ENCODE measurements at regions not wholly inside any gene's neighbourhood (a gene's known extent, or its start where the extent isn't known, plus 50 kb on each side); places are given as distances from the start of the nearest gene placed in this dataset.
A peak's percentile ranks its signal among the peaks of the same experiment; 100 is the strongest.

GRCh38 chr1:29516063-29516820, 279.9 kb downstream of the PTPRU start:
- Histone ChIP-seq H3K27ac (no peak overlapping the region), H3K9me3 (replicated peaks) (no peaks in the 10 kb centered on the region), H3K4me3 (no peak overlapping the region), H3K27me3 (no peaks in the 10 kb centered on the region), H3K4me1 (no peaks in the 10 kb centered on the region), H3K36me3 (no peaks in the 10 kb centered on the region)
- DNase-seq: no peak

GRCh38 chr1:29515170-29515955, 279.0 kb downstream of the PTPRU start:
- H3K4me1 ChIP-seq: no peaks in the 10 kb centered on the region
- H3K9me3 ChIP-seq (replicated peaks): no peaks in the 10 kb centered on the region
- no peak overlapping the region for H3K4me3 ChIP-seq
- H3K27ac ChIP-seq: no peak overlapping the region
- DNase-seq: no peak
- no peaks in the 10 kb centered on the region for H3K27me3 ChIP-seq
- no peaks in the 10 kb centered on the region for H3K36me3 ChIP-seq

GRCh38 chr1:29514361-29515169, 278.2 kb downstream of the PTPRU start:
- Histone ChIP-seq H3K27me3 (no peaks in the 10 kb centered on the region), H3K27ac (no peak overlapping the region), H3K36me3 (no peaks in the 10 kb centered on the region), H3K9me3 (replicated peaks) (no peaks in the 10 kb centered on the region), H3K4me3 (no peak overlapping the region), H3K4me1 (no peaks in the 10 kb centered on the region)
- no peak for DNase-seq

GRCh38 chr1:29513357-29513756, 277.0 kb downstream of the PTPRU start:
- Histone ChIP-seq H3K27ac (no peak overlapping the region), H3K27me3 (no peaks in the 10 kb centered on the region), H3K9me3 (replicated peaks) (no peaks in the 10 kb centered on the region), H3K36me3 (no peaks in the 10 kb centered on the region), H3K4me3 (no peak overlapping the region), H3K4me1 (no peaks in the 10 kb centered on the region)
- DNase-seq: peak; percentile 73 to 87

GRCh38 chr1:29511436-29511835, 275.1 kb downstream of the PTPRU start:
- Histone ChIP-seq H3K27ac (no peak overlapping the region), H3K4me3 (no peak overlapping the region), H3K4me1 (no peaks in the 10 kb centered on the region), H3K27me3 (no peaks in the 10 kb centered on the region), H3K9me3 (replicated peaks) (no peaks in the 10 kb centered on the region), H3K36me3 (no peaks in the 10 kb centered on the region)
- DNase-seq: no peak

- H3K36me3 ChIP-seq: no peaks in the 10 kb centered on the region
- no peaks in the 10 kb centered on the region for H3K9me3 ChIP-seq (replicated peaks)
- H3K27me3 ChIP-seq: no peaks in the 10 kb centered on the region; the same call in 1 of the 2 replicates
- H3K4me1 ChIP-seq: no peaks in the 10 kb centered on the region
- no peak overlapping the region for H3K27ac ChIP-seq
- H3K4me3 ChIP-seq: no peak overlapping the region
- DNase-seq: no peak
These were observed 272.3 kb downstream of the PTPRU start for GRCh38 chr1:29508458-29509107.

- Histone ChIP-seq H3K9me3 (replicated peaks) (no peaks in the 10 kb centered on the region), H3K27ac (no peak overlapping the region), H3K36me3 (no peaks in the 10 kb centered on the region), H3K27me3 (no peaks in the 10 kb centered on the region; the same call in 1 of the 2 replicates), H3K4me3 (no peak overlapping the region), H3K4me1 (no peaks in the 10 kb centered on the region)
- no peak for DNase-seq
These were observed 270.4 kb downstream of the PTPRU start for GRCh38 chr1:29506678-29507225.

GRCh38 chr1:29505532-29506220, 269.4 kb downstream of the PTPRU start:
- Histone ChIP-seq H3K4me1 (no peaks in the 10 kb centered on the region), H3K27me3 (no peaks in the 10 kb centered on the region; the same call in 1 of the 2 replicates), H3K9me3 (replicated peaks) (no peaks in the 10 kb centered on the region), H3K4me3 (no peak overlapping the region), H3K36me3 (no peaks in the 10 kb centered on the region), H3K27ac (no peak overlapping the region)
- no peak for DNase-seq

- Histone ChIP-seq H3K27me3 (no peaks in the 10 kb centered on the region; the same call in 1 of the 2 replicates), H3K4me1 (no peaks in the 10 kb centered on the region), H3K27ac (no peak overlapping the region), H3K36me3 (no peaks in the 10 kb centered on the region), H3K9me3 (replicated peaks) (no peaks in the 10 kb centered on the region), H3K4me3 (no peak overlapping the region)
- DNase-seq: no peak
These were observed 268.5 kb downstream of the PTPRU start for GRCh38 chr1:29504709-29505410.

GRCh38 chr1:29504196-29504595, 267.9 kb downstream of the PTPRU start:
- Histone ChIP-seq H3K4me3 (no peak overlapping the region), H3K27me3 (no peaks in the 10 kb centered on the region; the same call in 1 of the 2 replicates), H3K27ac (no peak overlapping the region), H3K36me3 (no peaks in the 10 kb centered on the region), H3K9me3 (replicated peaks) (no peaks in the 10 kb centered on the region), H3K4me1 (no peaks in the 10 kb centered on the region)
- DNase-seq: no peak

GRCh38 chr1:29502911-29503840, 266.9 kb downstream of the PTPRU start:
- H3K9me3 ChIP-seq (replicated peaks): no peaks in the 10 kb centered on the region
- H3K27me3 ChIP-seq: no peaks in the 10 kb centered on the region; the same call in 1 of the 2 replicates
- DNase-seq: peak in 1 of 2 experiments; percentile 35
- H3K4me1 ChIP-seq: no peaks in the 10 kb centered on the region
- H3K36me3 ChIP-seq: no peaks in the 10 kb centered on the region
- no peak overlapping the region for H3K4me3 ChIP-seq
- no peak overlapping the region for H3K27ac ChIP-seq

GRCh38 chr1:29502225-29502910, 266.0 kb downstream of the PTPRU start:
- H3K9me3 ChIP-seq (replicated peaks): no peaks in the 10 kb centered on the region
- no peaks in the 10 kb centered on the region; the same call in 1 of the 2 replicates for H3K27me3 ChIP-seq
- no peak overlapping the region for H3K27ac ChIP-seq
- no peaks in the 10 kb centered on the region for H3K36me3 ChIP-seq
- no peak overlapping the region for H3K4me3 ChIP-seq
- H3K4me1 ChIP-seq: no peaks in the 10 kb centered on the region
- no peak for DNase-seq
